ENCODE measurements at regions not wholly inside any gene's neighbourhood (a gene's known extent, or its start where the extent isn't known, plus 50 kb on each side); places are given as distances from the start of the nearest gene placed in this dataset.

DNA sequence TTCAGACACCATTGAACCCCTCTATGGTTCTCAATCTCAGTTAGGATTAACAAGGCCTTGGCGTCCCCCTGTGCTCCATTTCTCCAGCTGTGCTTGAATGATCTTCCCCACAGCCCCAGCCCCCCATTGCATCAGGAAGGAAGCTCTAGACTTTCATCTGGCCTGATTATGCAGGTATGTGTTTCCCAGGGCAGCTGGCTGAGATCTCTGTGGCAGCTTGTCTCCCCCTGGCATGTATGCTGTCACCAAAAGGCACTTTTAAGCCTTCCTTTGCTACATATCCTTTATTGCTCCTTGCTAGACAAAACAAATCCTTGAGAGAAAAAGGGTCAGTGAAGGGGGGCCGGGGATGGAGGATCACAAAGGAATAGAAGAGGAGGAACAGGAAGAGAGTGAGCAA, 1056.0 kb upstream of the SLIT2 start:
- Histone ChIP-seq H3K36me3 (no peaks in the 10 kb centered on the region), H3K4me1 (no peaks in the 10 kb centered on the region), H3K4me3 (no peak overlapping the region), H3K27me3 (no peaks in the 10 kb centered on the region), H3K27ac (no peak overlapping the region), H3K9me3 (no peaks in the 10 kb centered on the region)
- no peak for ATAC-seq
- TF ChIP-seq POLR2A (IDR thresholded peaks at IDR 0.05): no peak
- no peak for TF ChIP-seq EP300 (IDR thresholded peaks at IDR 0.05)
- no peak for TF ChIP-seq POLR2AphosphoS5 (IDR thresholded peaks at IDR 0.05)
- TF ChIP-seq, protein P1, sequence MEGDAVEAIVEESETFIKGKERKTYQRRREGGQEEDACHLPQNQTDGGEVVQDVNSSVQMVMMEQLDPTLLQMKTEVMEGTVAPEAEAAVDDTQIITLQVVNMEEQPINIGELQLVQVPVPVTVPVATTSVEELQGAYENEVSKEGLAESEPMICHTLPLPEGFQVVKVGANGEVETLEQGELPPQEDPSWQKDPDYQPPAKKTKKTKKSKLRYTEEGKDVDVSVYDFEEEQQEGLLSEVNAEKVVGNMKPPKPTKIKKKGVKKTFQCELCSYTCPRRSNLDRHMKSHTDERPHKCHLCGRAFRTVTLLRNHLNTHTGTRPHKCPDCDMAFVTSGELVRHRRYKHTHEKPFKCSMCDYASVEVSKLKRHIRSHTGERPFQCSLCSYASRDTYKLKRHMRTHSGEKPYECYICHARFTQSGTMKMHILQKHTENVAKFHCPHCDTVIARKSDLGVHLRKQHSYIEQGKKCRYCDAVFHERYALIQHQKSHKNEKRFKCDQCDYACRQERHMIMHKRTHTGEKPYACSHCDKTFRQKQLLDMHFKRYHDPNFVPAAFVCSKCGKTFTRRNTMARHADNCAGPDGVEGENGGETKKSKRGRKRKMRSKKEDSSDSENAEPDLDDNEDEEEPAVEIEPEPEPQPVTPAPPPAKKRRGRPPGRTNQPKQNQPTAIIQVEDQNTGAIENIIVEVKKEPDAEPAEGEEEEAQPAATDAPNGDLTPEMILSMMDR (IDR thresholded peaks at IDR 0.05): no peak
- 64 to 67% methylated on average over 2 of the region's 2 CpGs for WGBS, 2 donors (ENCODE audit: low coverage in 1 of 2)

DNA sequence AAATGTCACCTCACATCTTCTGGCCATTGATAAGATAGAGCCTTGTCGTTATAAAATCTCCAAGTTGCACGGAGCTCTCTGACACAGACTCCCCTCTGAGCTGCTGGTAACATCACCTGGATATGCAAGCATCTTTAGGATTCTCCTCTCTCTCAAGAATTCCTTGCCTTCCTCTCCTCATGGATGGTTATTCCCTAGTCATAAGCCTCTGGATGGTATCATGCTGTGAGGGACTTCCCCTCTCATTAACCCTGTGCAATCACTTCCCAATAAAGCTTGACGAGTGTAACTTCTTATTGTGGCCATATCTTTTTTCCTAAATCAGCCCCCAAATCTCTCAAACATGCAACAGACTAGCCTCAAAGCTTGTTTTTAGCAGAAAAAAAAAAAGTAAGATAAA, 1057.0 kb upstream of the SLIT2 start:
- Histone ChIP-seq H3K9me3 (no peaks in the 10 kb centered on the region), H3K4me3 (no peak overlapping the region), H3K4me1 (no peaks in the 10 kb centered on the region), H3K27me3 (no peaks in the 10 kb centered on the region), H3K36me3 (no peaks in the 10 kb centered on the region), H3K27ac (no peak overlapping the region)
- TF ChIP-seq POLR2A (IDR thresholded peaks at IDR 0.05): no peak
- TF ChIP-seq EP300 (IDR thresholded peaks at IDR 0.05): no peak
- TF ChIP-seq, protein P1 (IDR thresholded peaks at IDR 0.05): no peak
- TF ChIP-seq POLR2AphosphoS5 (IDR thresholded peaks at IDR 0.05): no peak
- ATAC-seq: no peak
- WGBS, 2 donors (ENCODE audit: low coverage in 1 of 2): 60% methylated on average over 3 of the region's 3 CpGs

DNA sequence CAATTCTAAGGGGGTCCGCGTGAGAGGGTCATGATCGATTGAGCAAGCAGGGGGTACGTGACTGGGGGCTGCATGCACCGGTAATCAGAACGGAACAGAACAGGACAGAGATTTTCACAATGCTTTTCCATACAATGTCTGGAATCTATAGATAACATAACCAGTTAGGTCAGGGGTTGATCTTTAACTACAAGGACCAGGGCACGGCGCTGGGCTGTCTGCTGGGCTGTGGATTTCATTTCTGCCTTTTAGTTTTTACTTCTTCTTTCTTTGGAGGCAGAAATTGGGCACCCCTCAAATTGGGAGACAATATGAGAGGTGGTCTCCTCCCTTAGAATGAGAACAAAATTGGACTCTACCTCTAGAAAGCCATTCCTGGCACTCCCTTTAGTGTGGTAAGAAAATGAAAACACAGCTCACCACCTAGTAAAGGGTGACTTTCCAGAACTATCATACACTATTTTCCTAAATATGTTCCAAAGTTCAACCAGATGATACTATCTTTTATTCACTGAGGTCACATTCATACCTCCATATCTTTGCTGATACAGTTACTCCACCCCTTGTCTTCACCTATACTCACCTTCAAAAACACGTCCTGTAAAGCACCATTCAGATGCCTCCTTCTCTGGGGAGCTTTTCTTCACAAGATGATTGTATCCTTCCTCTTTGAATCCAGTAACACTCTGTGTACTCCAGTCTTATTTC, 1058.3 kb upstream of the SLIT2 start:
- Histone ChIP-seq H3K27me3 (no peaks in the 10 kb centered on the region), H3K4me3 (no peak overlapping the region), H3K9me3 (no peaks in the 10 kb centered on the region), H3K4me1 (no peaks in the 10 kb centered on the region), H3K36me3 (no peaks in the 10 kb centered on the region), H3K27ac (no peak overlapping the region)
- no peak for TF ChIP-seq POLR2AphosphoS5 (IDR thresholded peaks at IDR 0.05)
- TF ChIP-seq EP300 (IDR thresholded peaks at IDR 0.05): no peak
- no peak for TF ChIP-seq POLR2A (IDR thresholded peaks at IDR 0.05)
- TF ChIP-seq, protein P1 (IDR thresholded peaks at IDR 0.05): no peak
- ATAC-seq: no peak
- 75 to 96% methylated on average over 2 to 5 of the region's 9 CpGs for WGBS, 2 donors (ENCODE audit: low coverage in 1 of 2)

DNA sequence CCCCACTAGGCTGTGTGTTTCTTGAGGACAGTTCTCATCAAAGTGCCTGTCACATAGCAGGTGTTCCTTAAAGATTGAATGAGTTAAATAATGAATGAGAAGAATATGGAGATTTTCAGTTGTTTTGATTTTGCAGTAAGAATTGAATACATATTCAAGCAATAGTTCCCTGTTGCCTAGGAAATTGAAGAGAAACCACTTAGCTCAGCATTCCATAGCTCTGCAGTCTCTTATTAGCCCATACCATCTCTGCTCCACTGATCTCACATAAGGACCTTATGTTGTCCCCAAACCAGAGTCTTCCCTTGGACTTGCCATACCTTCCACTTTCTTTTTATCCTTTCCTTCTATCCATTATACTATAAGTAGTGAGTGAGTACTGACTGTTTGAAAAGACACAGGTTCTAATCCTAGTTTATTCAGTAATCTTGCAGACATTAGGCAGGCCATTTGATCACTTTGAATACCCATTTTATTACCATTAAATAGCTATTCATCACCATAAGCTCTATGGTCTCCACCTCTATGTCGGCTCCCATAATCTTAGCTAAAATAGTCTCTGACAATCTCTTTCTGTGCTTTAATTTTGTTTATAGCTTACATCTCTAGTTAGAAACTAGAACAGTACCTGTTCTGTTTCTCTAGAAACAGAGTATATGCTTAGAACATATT, 1059.6 kb upstream of the SLIT2 start:
- ATAC-seq: no peak
- no peaks in the 10 kb centered on the region for H3K4me1 ChIP-seq
- no peak overlapping the region for H3K4me3 ChIP-seq
- 54 to 57% methylated on average over 1 of the region's 1 CpG for WGBS, 2 donors (ENCODE audit: low coverage in 1 of 2)
- no peaks in the 10 kb centered on the region for H3K9me3 ChIP-seq
- no peaks in the 10 kb centered on the region for H3K27me3 ChIP-seq
- TF ChIP-seq, protein P1 (IDR thresholded peaks at IDR 0.05): no peak
- TF ChIP-seq POLR2AphosphoS5 (IDR thresholded peaks at IDR 0.05): no peak
- no peak for TF ChIP-seq EP300 (IDR thresholded peaks at IDR 0.05)
- TF ChIP-seq POLR2A (IDR thresholded peaks at IDR 0.05): no peak
- H3K36me3 ChIP-seq: no peaks in the 10 kb centered on the region
- no peak overlapping the region for H3K27ac ChIP-seq

DNA sequence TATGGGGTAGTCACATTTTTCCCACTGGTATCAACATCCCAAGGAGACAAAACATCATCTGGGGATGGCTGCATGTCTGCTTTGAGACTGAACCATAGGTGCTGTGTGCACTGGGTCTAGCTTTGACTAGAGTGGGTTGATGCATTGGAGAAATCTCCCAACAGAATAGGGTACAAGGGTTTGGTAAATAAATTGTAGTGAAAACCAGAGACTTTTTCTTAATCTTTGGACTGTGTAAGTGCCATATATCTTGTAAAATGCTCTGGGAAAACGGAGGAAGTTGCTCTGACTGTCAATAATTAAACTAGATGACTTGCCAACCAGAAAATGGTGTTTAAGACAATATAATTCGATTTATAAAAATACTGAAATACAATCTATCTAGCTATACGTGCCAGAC, 1064.0 kb upstream of the SLIT2 start:
- TF ChIP-seq POLR2AphosphoS5 (IDR thresholded peaks at IDR 0.05): no peak
- TF ChIP-seq POLR2A (IDR thresholded peaks at IDR 0.05): no peak
- TF ChIP-seq, protein P1 (IDR thresholded peaks at IDR 0.05): no peak
- TF ChIP-seq EP300 (IDR thresholded peaks at IDR 0.05): no peak
- WGBS, 2 donors (ENCODE audit: low coverage in 1 of 2): 67 to 84% methylated on average over 3 of the region's 3 CpGs
- H3K36me3 ChIP-seq: no peaks in the 10 kb centered on the region
- H3K4me1 ChIP-seq: no peaks in the 10 kb centered on the region
- H3K4me3 ChIP-seq: no peak overlapping the region
- no peak overlapping the region for H3K27ac ChIP-seq
- H3K9me3 ChIP-seq: no peaks in the 10 kb centered on the region
- ATAC-seq: no peak
- H3K27me3 ChIP-seq: no peaks in the 10 kb centered on the region
